Endothelial cell of umbilical vein (primary cell): ENCODE measurements at regions not wholly inside any gene's neighbourhood (a gene's known extent, or its start where the extent isn't known, plus 50 kb on each side); places are given as distances from the start of the nearest gene placed in this dataset.

Source experiments
- BruUV-seq: library from RNA; stranded (reverse); fragments of 400-500 nt; replicated peaks from 2 replicates; lab custom pipeline; 2021; lab: Mats Ljungman, UMichigan
- CTCF ChIA-PET: fragments of 300-600, 350-600 bp; sonication (Branson Sonifier 250); formaldehyde crosslinking; loops from one replicate; lab custom pipeline; 2021; ENCODE audit warnings: antibody characterized with exemption, inconsistent platforms; lab: Charles Lee
- POLR2A ChIA-PET: fragments of 300-600, 350-600 bp; sonication (Branson Sonifier 250); formaldehyde crosslinking; loops from one replicate; lab custom pipeline; 2021; ENCODE audit warnings: antibody characterized with exemption, inconsistent platforms; lab: Charles Lee
- DNase-seq: peaks from one replicate; pipeline ENCODE4 v3.0.0-alpha.2; 2011; ENCODE audit warnings: low read depth, low spot score
- FAIRE-seq: peaks from 2 replicates; lab custom pipeline; 2011; peaks lifted over from hg19 to GRCh38; lab: Jason Lieb, UNC
- H2AFZ ChIP-seq: 2 replicates; pipeline ENCODE4 v1.6.0; 2012; ENCODE audit warnings: low read depth, low read length, control low read depth, inconsistent platforms
- H3K27ac ChIP-seq: 2 replicates; pipeline ENCODE4 v1.5.1; 2011; ENCODE audit warnings: low read depth, mild to moderate bottlenecking, control low read depth, low read length, moderate library complexity; ENCODE audit not compliant: insufficient read depth
- H3K27me3 ChIP-seq, 2 experiments: 2 replicates each; pipeline versions ENCODE4 v1.6.0 to v1.6.1; 2011; ENCODE audit warnings: low read length in 2 of 2, mixed read lengths in 1 of 2; ENCODE audit not compliant: control insufficient read depth in 2 of 2, insufficient read depth in 2 of 2
- H3K36me3 ChIP-seq, 2 experiments: 2 replicates in 1 of 2; 3 replicates in 1 of 2; pipeline ENCODE4 v1.5.1; 2011; ENCODE audit warnings: low read length in 2 of 2, mild to moderate bottlenecking in 1 of 2, moderate library complexity in 1 of 2; ENCODE audit not compliant: control insufficient read depth in 2 of 2, insufficient read depth in 2 of 2; ENCODE audit errors: extremely low read depth in 1 of 2
- H3K4me1 ChIP-seq: 3 replicates; pipeline ENCODE4 v1.5.1; 2011; ENCODE audit warnings: mild to moderate bottlenecking, low read length; ENCODE audit not compliant: control insufficient read depth, insufficient read depth; ENCODE audit errors: extremely low read depth
- H3K4me2 ChIP-seq: 2 replicates; pipeline ENCODE4 v1.6.1; 2011; ENCODE audit warnings: low read length, control low read depth, mixed read lengths; ENCODE audit not compliant: insufficient read depth
- H3K4me3 ChIP-seq, 3 experiments: fragments of 200-600 bp in 1 of 3; sonication (generic), shearing (Covaris generic) in 1 of 3; replicated peaks in 1 of 3; 2 replicates each; pipeline ENCODE4 v1.5.1; 2011 to 2016; ENCODE audit warnings: control low read depth in 3 of 3, low read length in 3 of 3, mild to moderate bottlenecking in 2 of 3, inconsistent platforms in 1 of 3, low read depth in 1 of 3, moderate library complexity in 1 of 3; ENCODE audit not compliant: insufficient read depth in 1 of 3
- H3K79me2 ChIP-seq: 2 replicates; pipeline ENCODE4 v1.6.0; 2012; ENCODE audit warnings: low read length, inconsistent platforms; ENCODE audit not compliant: control insufficient read depth, insufficient read depth
- H3K9ac ChIP-seq: replicated peaks from 2 replicates; pipeline ENCODE3; 2011; ENCODE audit warnings: low read length, control low read depth; ENCODE audit not compliant: insufficient read depth; ENCODE audit errors: extremely low read depth
- H3K9me1 ChIP-seq: replicated peaks from 3 replicates; pipeline ENCODE4 v1.6.0; 2011; ENCODE audit warnings: mild to moderate bottlenecking, low read length; ENCODE audit not compliant: control insufficient read depth, insufficient read depth; ENCODE audit errors: extremely low read depth
- H3K9me3 ChIP-seq: replicated peaks from 2 replicates; pipeline ENCODE4 v1.5.1; 2012; ENCODE audit warnings: low read length, inconsistent platforms; ENCODE audit not compliant: control insufficient read depth, insufficient read depth
- H4K20me1 ChIP-seq: replicated peaks from 2 replicates; pipeline ENCODE3; 2011; ENCODE audit warnings: mild to moderate bottlenecking, low read length; ENCODE audit not compliant: control insufficient read depth, insufficient read depth; ENCODE audit errors: extremely low read depth
- EZH2 ChIP-seq: IDR thresholded peaks from 2 replicates; pipeline ENCODE4 v1.6.1; 2012; ENCODE audit warnings: borderline replicate concordance, low read depth, mild to moderate bottlenecking, moderate library complexity, low read length, inconsistent platforms; ENCODE audit not compliant: severe bottlenecking
- FOS ChIP-seq: IDR thresholded peaks from 2 replicates; pipeline ENCODE4 v1.6.1; 2011; ENCODE audit warnings: mild to moderate bottlenecking, low read length, moderate library complexity, borderline replicate concordance; ENCODE audit not compliant: insufficient read depth
- GATA2 ChIP-seq: IDR thresholded peaks from 2 replicates; pipeline ENCODE4 v1.7.0; 2011; ENCODE audit warnings: low read depth, mild to moderate bottlenecking, moderate library complexity, mixed read lengths, low read length; ENCODE audit not compliant: insufficient read length, insufficient read depth
- JUN ChIP-seq: IDR thresholded peaks from 2 replicates; pipeline ENCODE4 v1.6.1; 2011; ENCODE audit warnings: borderline replicate concordance, low read depth; ENCODE audit not compliant: insufficient read length, insufficient read depth
- MYC ChIP-seq: IDR thresholded peaks from one replicate; pipeline ENCODE4 v1.6.1; 2011; ENCODE audit warnings: mild to moderate bottlenecking, low read depth, low read length
- POLR2A ChIP-seq: IDR thresholded peaks from 2 replicates; pipeline ENCODE4 v1.6.1; 2012; ENCODE audit warnings: low read depth, mild to moderate bottlenecking, control low read depth, low read length
- POLR2AphosphoS5 ChIP-seq: IDR thresholded peaks from 2 replicates; pipeline ENCODE4 v1.6.1; 2012; ENCODE audit warnings: low read depth, mild to moderate bottlenecking, control low read depth, low read length, moderate library complexity; ENCODE audit not compliant: insufficient read depth
- dilution Hi-C: fragments of 300-500 bp; cut with MboI; formaldehyde crosslinking; loops from one replicate; pipeline ENCODE4 v1.15.0; 2019; ENCODE audit warnings: low sequenced_read_pairs; ENCODE audit not compliant: extremely low pct_ligation_motif_present
- intact Hi-C: fragments of 100-400 bp; cut with micrococcal nuclease; formaldehyde crosslinking; loops from one replicate; pipeline ENCODE4 v1.10.0; 2022
- TF ChIP-seq, protein P1 (sequence below): IDR thresholded peaks from 2 replicates; pipeline ENCODE4 v1.6.1; 2011; ENCODE audit not compliant: insufficient read depth, insufficient read length
- TF ChIP-seq, protein P2 (sequence below), 2 donors: IDR thresholded peaks; 1 replicate in 1 of 2; 2 replicates in 1 of 2; pipeline ENCODE4 v1.5.1; 2011; ENCODE audit warnings: low read length in 2 of 2, mild to moderate bottlenecking in 2 of 2, moderate library complexity in 2 of 2, control low read depth in 1 of 2, inconsistent platforms in 1 of 2, low read depth in 1 of 2; ENCODE audit not compliant: insufficient read depth in 1 of 2; ENCODE audit errors: extremely low read depth in 1 of 2

DNA sequence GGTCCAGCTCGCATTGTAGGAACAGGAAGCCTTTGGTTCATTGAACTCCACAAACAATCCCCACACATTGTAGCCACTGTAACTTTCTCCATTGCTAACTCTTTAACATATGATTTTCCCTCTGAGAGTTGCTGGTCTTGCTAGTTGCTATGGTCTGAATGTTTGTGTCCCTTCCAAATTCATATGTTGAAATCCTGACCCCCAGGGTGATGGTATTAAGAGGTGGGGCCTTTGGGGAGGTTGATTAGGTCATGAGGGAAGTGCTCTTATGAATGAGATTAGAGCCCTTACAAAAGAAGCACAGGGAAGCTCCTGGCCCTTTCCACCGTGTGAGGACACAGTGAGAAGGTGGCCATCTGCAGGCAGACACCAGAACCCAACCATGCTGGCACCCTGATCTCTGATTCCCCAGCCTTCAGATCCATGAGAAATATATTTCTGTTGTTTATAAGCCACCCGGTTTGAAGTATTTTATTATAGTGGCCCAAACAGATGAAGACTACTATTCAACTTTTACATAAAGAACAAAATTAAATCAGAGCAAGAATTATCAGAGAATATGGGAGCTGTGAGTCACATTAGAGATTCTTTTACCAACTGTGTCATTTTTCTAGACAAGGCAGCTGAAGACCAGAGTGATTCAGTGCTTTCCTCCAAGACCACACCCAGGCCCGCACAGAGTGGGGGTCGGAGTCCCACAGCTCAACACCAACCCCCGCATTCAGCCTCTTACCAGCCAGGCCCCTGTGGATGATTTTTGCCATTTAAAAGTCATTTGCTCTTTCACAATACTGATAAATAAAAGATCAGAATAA is 143.0 kb downstream of the SAMD5 start:
- H3K4me3 ChIP-seq, result no peak overlapping the region
- TF ChIP-seq MYC (no peak), FOS (peak; percentile 11)
- H3K4me1 ChIP-seq, result peaks cover 3% of the 10 kb centered on the region
- no peaks in the 10 kb centered on the region for H3K79me2 ChIP-seq
- no peak overlapping the region for H3K9ac ChIP-seq
- CTCF ChIA-PET, result interaction anchor here (0.9 kb wide), 1 partner anchor 9 kb away, joined by 3 read pairs; no protein-coding TSS in a partner anchor
- H3K9me3 ChIP-seq, result no peaks in the 10 kb centered on the region
- no peak overlapping the region for H3K27ac ChIP-seq
- no peaks in the 10 kb centered on the region for H3K36me3 ChIP-seq
- no peaks in the 10 kb centered on the region for H4K20me1 ChIP-seq
- no TSS peak for BruUV-seq
- dilution Hi-C loops (no loop called here), intact Hi-C loops (no loop called here)
- DNase-seq (peak; percentile 41), FAIRE-seq (peak; percentile 72)
- H2AFZ ChIP-seq, result peak overlapping the region; percentile 51
- no peak overlapping the region for H3K4me2 ChIP-seq
- no peaks in the 10 kb centered on the region for H3K27me3 ChIP-seq
- POLR2A ChIA-PET, result no interaction called here
- H3K9me1 ChIP-seq, result no peaks in the 10 kb centered on the region

DNA sequence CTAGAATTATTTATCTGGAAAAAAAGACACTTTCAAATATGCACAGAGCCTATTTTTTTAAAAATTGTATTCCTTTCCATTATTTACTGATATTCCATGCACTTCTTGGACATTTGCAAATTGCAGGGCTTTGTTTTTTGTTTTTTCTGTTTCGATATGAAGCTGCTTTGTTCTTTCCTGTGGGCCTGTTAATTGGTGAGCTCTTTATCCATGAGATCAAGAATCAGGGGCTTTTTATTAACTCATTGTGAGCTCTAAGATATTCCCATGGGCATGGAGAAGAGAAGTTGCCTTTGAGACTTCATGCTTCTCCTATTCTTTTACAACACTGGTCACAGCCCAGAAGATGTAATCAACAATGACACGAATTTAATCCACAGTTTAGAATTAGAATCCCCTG is 145.1 kb downstream of the SAMD5 start:
- DNase-seq (no peak), FAIRE-seq (no peak)
- Histone ChIP-seq H2AFZ (no peak overlapping the region), H3K4me2 (no peak overlapping the region), H3K9me1 (no peaks in the 10 kb centered on the region), H3K4me1 (peaks cover 3% of the 10 kb centered on the region), H3K9me3 (no peaks in the 10 kb centered on the region), H3K79me2 (no peaks in the 10 kb centered on the region), H3K27ac (no peak overlapping the region), H3K27me3 (no peaks in the 10 kb centered on the region), H4K20me1 (no peaks in the 10 kb centered on the region), H3K4me3 (no peak overlapping the region), H3K36me3 (no peaks in the 10 kb centered on the region), H3K9ac (no peak overlapping the region)
- dilution Hi-C loops, result no loop called here
- BruUV-seq, result no TSS peak
- intact Hi-C loops, result no loop called here
- POLR2A ChIA-PET, result no interaction called here
- TF ChIP-seq EZH2 (no peak), POLR2A (no peak), FOS (no peak), JUN (no peak), POLR2AphosphoS5 (no peak), MYC (no peak), GATA2 (no peak)
- TF ChIP-seq, protein P1, sequence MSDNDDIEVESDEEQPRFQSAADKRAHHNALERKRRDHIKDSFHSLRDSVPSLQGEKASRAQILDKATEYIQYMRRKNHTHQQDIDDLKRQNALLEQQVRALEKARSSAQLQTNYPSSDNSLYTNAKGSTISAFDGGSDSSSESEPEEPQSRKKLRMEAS, result no peak
- TF ChIP-seq, protein P2, sequence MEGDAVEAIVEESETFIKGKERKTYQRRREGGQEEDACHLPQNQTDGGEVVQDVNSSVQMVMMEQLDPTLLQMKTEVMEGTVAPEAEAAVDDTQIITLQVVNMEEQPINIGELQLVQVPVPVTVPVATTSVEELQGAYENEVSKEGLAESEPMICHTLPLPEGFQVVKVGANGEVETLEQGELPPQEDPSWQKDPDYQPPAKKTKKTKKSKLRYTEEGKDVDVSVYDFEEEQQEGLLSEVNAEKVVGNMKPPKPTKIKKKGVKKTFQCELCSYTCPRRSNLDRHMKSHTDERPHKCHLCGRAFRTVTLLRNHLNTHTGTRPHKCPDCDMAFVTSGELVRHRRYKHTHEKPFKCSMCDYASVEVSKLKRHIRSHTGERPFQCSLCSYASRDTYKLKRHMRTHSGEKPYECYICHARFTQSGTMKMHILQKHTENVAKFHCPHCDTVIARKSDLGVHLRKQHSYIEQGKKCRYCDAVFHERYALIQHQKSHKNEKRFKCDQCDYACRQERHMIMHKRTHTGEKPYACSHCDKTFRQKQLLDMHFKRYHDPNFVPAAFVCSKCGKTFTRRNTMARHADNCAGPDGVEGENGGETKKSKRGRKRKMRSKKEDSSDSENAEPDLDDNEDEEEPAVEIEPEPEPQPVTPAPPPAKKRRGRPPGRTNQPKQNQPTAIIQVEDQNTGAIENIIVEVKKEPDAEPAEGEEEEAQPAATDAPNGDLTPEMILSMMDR (IDR thresholded peaks at IDR 0.05; ENCODE audit: extremely low read depth in 1 of 2, insufficient read depth in 1 of 2, low read depth in 1 of 2, low read length in 2 of 2), result no peak
- CTCF ChIA-PET, result no interaction called here
